H9 (cell line): ENCODE measurements at regions not wholly inside any gene's neighbourhood (a gene's known extent, or its start where the extent isn't known, plus 50 kb on each side); places are given as distances from the start of the nearest gene placed in this dataset.

Experiments used
- DNase-seq: peaks from one replicate; pipeline ENCODE4 v3.0.0-alpha.2; 2017
- H2AFZ ChIP-seq: one replicate; pipeline ENCODE4 v1.6.1; 2013; ENCODE audit warnings: mild to moderate bottlenecking, low read length, control low read depth, moderate library complexity
- H2AK5ac ChIP-seq: 2 replicates; pipeline ENCODE4 v1.6.1; 2013; ENCODE audit warnings: low read length, control low read depth, mixed read lengths; ENCODE audit not compliant: insufficient read length
- H2BK120ac ChIP-seq: one replicate; pipeline ENCODE4 v1.6.1; 2013; ENCODE audit warnings: low read depth, mild to moderate bottlenecking, low read length, control low read depth, inconsistent platforms; ENCODE audit not compliant: poor library complexity, severe bottlenecking
- H2BK12ac ChIP-seq: 2 replicates; pipeline ENCODE4 v1.6.1; 2013; ENCODE audit warnings: low read length, control low read depth, mixed read lengths, low read depth; ENCODE audit not compliant: insufficient read length
- H2BK15ac ChIP-seq: 2 replicates; pipeline ENCODE4 v1.6.1; 2013; ENCODE audit warnings: low read depth, low read length, control low read depth
- H2BK20ac ChIP-seq: one replicate; pipeline ENCODE4 v1.6.1; 2013; ENCODE audit warnings: low read depth, mild to moderate bottlenecking, low read length, control low read depth, inconsistent platforms; ENCODE audit not compliant: poor library complexity, severe bottlenecking
- H2BK5ac ChIP-seq: 2 replicates; pipeline ENCODE4 v1.6.1; 2013; ENCODE audit warnings: low read length, control low read depth, mixed read lengths; ENCODE audit not compliant: insufficient read length
- H3K14ac ChIP-seq: 2 replicates; pipeline ENCODE4 v1.6.1; 2013; ENCODE audit warnings: low read length, control low read depth; ENCODE audit not compliant: insufficient read depth
- H3K18ac ChIP-seq: 2 replicates; pipeline ENCODE4 v1.6.1; 2013; ENCODE audit warnings: low read depth, mild to moderate bottlenecking, mixed read lengths, low read length, control low read depth; ENCODE audit not compliant: insufficient read length
- H3K23ac ChIP-seq: 2 replicates; pipeline ENCODE4 v1.6.1; 2013; ENCODE audit warnings: low read length, control low read depth, mixed read lengths, low read depth; ENCODE audit not compliant: insufficient read length
- H3K23me2 ChIP-seq: 2 replicates; pipeline ENCODE4 v1.6.1; 2013; ENCODE audit warnings: low read depth, mild to moderate bottlenecking, mixed read lengths, low read length, control low read depth; ENCODE audit not compliant: insufficient read length, poor library complexity, severe bottlenecking
- H3K27ac ChIP-seq: 2 replicates; pipeline ENCODE4 v1.5.1; 2013; ENCODE audit warnings: low read length, control low read depth, mixed read lengths, low read depth; ENCODE audit not compliant: insufficient read length
- H3K27me3 ChIP-seq: 2 replicates; pipeline ENCODE4 v1.6.1; 2013; ENCODE audit warnings: low read length, control low read depth, inconsistent platforms; ENCODE audit not compliant: insufficient read depth
- H3K4ac ChIP-seq: 2 replicates; pipeline ENCODE4 v1.6.1; 2013; ENCODE audit warnings: low read depth, mild to moderate bottlenecking, control low read depth, inconsistent platforms, low read length, moderate library complexity
- H3K4me1 ChIP-seq: 2 replicates; pipeline ENCODE4 v1.6.1; 2013; ENCODE audit warnings: low read length, control low read depth, inconsistent platforms; ENCODE audit not compliant: insufficient read depth
- H3K4me2 ChIP-seq: 2 replicates; pipeline ENCODE4 v1.6.1; 2013; ENCODE audit warnings: low read length, control low read depth, mixed read lengths; ENCODE audit not compliant: insufficient read length, insufficient read depth
- H3K56ac ChIP-seq: 2 replicates; pipeline ENCODE4 v1.6.1; 2013; ENCODE audit warnings: low read depth, mild to moderate bottlenecking, mixed read lengths, low read length, control low read depth; ENCODE audit not compliant: insufficient read length
- H3K79me1 ChIP-seq: 2 replicates; pipeline ENCODE4 v1.6.1; 2013; ENCODE audit warnings: low read depth, mild to moderate bottlenecking, moderate library complexity, low read length, control low read depth, inconsistent platforms; ENCODE audit not compliant: insufficient read depth, poor library complexity, severe bottlenecking
- H3K79me2 ChIP-seq: 2 replicates; pipeline ENCODE4 v1.6.1; 2013; ENCODE audit warnings: low read length, control low read depth, inconsistent platforms; ENCODE audit not compliant: insufficient read depth
- H3K9ac ChIP-seq: 2 replicates; pipeline ENCODE4 v1.6.1; 2013; ENCODE audit warnings: low read length, control low read depth, mixed read lengths; ENCODE audit not compliant: insufficient read length; ENCODE audit errors: extremely low read depth
- H3K9me3 ChIP-seq: one replicate; pipeline ENCODE4 v1.6.1; 2013; ENCODE audit warnings: low read depth, low read length, inconsistent platforms; ENCODE audit not compliant: control insufficient read depth
- H3T11ph ChIP-seq: one replicate; pipeline ENCODE4 v1.6.1; 2013; ENCODE audit warnings: mild to moderate bottlenecking, low read length, control low read depth, inconsistent platforms
- H4K20me1 ChIP-seq: one replicate; pipeline ENCODE4 v1.6.1; 2013; ENCODE audit not compliant: control insufficient read depth, insufficient read length, insufficient read depth
- H4K5ac ChIP-seq: 2 replicates; pipeline ENCODE4 v1.6.1; 2013; ENCODE audit warnings: low read depth, mild to moderate bottlenecking, mixed read lengths, low read length, control low read depth; ENCODE audit not compliant: insufficient read length
- H4K8ac ChIP-seq: replicated peaks from 2 replicates; pipeline ENCODE4 v1.6.1; 2013; ENCODE audit warnings: low read length, control low read depth, mixed read lengths, low read depth; ENCODE audit not compliant: insufficient read length
- H4K91ac ChIP-seq: 2 replicates; pipeline ENCODE4 v1.6.1; 2013; ENCODE audit warnings: low read depth, mild to moderate bottlenecking, moderate library complexity, mixed read lengths, low read length, control low read depth; ENCODE audit not compliant: insufficient read length
- H3K27ac Mint-ChIP-seq, 3 experiments: 2 replicates in 2 of 3; 3 replicates in 1 of 3; pipeline ENCODE4 v1.8.0; 2020 to 2021; ENCODE audit warnings: mixed read lengths in 3 of 3, mild to moderate bottlenecking in 1 of 3, moderate library complexity in 1 of 3
- H3K27me3 Mint-ChIP-seq: 2 replicates; pipeline ENCODE4 v1.8.0; 2021; ENCODE audit warnings: low read depth, mild to moderate bottlenecking, moderate library complexity, mixed read lengths
- H3K36me3 Mint-ChIP-seq, 3 experiments: 2 replicates in 2 of 3; 3 replicates in 1 of 3; pipeline ENCODE4 v1.8.0; 2020 to 2021; ENCODE audit warnings: low read depth in 3 of 3, mixed read lengths in 3 of 3; ENCODE audit not compliant: insufficient read depth in 1 of 3
- H3K4me1 Mint-ChIP-seq, 2 experiments: 2 replicates each; pipeline ENCODE4 v1.8.0; 2020; ENCODE audit warnings: mixed read lengths in 2 of 2
- H3K4me3 Mint-ChIP-seq, 2 experiments: 2 replicates in 1 of 2; 3 replicates in 1 of 2; pipeline ENCODE4 v1.8.0; 2020 to 2021; ENCODE audit warnings: mild to moderate bottlenecking in 2 of 2, mixed read lengths in 2 of 2, moderate library complexity in 1 of 2
- H3K9me3 Mint-ChIP-seq, 2 experiments: 2 replicates in 1 of 2; 3 replicates in 1 of 2; pipeline ENCODE4 v1.8.0; 2020; ENCODE audit warnings: mild to moderate bottlenecking in 2 of 2, mixed read lengths in 2 of 2, moderate library complexity in 1 of 2
- CTCF ChIP-seq: fragments of 200-600 bp; sonication (generic); conservative IDR thresholded peaks from 3 replicates; pipeline ENCODE4 v1.8.0; 2021; ENCODE audit warnings: antibody characterized with exemption, mild to moderate bottlenecking

DNA sequence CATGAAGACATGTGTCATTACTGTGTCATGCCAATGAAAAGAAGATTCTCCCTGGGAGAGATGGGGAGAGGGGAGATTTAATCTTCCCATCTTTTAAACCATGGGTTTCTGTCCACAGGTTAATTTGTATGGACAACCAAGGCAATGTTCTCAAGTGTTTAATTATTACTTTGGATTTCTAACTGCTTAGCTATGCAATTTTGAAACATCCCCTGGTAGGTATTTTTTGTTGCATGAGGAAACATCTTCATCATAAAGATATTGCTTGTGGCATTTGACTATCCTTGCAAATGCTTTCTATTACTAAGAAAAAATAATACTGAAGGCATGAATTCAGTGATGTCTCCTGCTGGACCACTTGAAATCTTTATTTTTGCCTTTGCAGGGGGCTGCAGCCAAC lies 326.6 kb upstream of the TPM1 start:
- Histone ChIP-seq H2BK12ac (no peak overlapping the region), H4K20me1 (no peaks in the 10 kb centered on the region), H3K23me2 (no peaks in the 10 kb centered on the region), H2BK20ac (no peak overlapping the region), H2BK5ac (no peak overlapping the region), H3K18ac (no peak overlapping the region), H2AFZ (no peak overlapping the region), H3K27me3 (no peaks in the 10 kb centered on the region), H4K91ac (no peak overlapping the region), H2BK120ac (no peak overlapping the region), H4K8ac (no peak overlapping the region), H3K4me1 (no peaks in the 10 kb centered on the region), H3T11ph (no peak overlapping the region), H3K14ac (no peak overlapping the region), H3K9me3 (no peaks in the 10 kb centered on the region), H3K23ac (no peak overlapping the region), H3K79me2 (no peaks in the 10 kb centered on the region), H3K4ac (no peak overlapping the region), H2BK15ac (no peak overlapping the region), H3K9ac (no peak overlapping the region), H2AK5ac (no peak overlapping the region), H3K56ac (no peak overlapping the region), H3K79me1 (no peaks in the 10 kb centered on the region), H3K27ac (no peak overlapping the region), H4K5ac (no peak overlapping the region), H3K4me2 (no peak overlapping the region)
- no peaks in the 10 kb centered on the region for H3K27me3 Mint-ChIP-seq
- no peak for DNase-seq
- no peak overlapping the region for H3K4me3 Mint-ChIP-seq
- no peak for TF ChIP-seq CTCF
- H3K36me3 Mint-ChIP-seq: peaks cover 2 to 25% (median 5%) of the 10 kb centered on the region in 3 experiments; a peak in 4 of 7 replicates
- no peaks in the 10 kb centered on the region for H3K4me1 Mint-ChIP-seq
- H3K27ac Mint-ChIP-seq: no peak overlapping the region
- H3K9me3 Mint-ChIP-seq: no peaks in the 10 kb centered on the region
